ENCODE measurements at regions not wholly inside any gene's neighbourhood (a gene's known extent, or its start where the extent isn't known, plus 50 kb on each side); places are given as distances from the start of the nearest gene placed in this dataset.

- TF ChIP-seq CTCF (IDR thresholded peaks at IDR 0.05; ENCODE audit: low read depth, low read length), result no peak
- no peak for TF ChIP-seq POLR2A (IDR thresholded peaks at IDR 0.05; ENCODE audit: extremely low read depth, insufficient read length)
- no peak for TF ChIP-seq MAX (IDR thresholded peaks at IDR 0.05; ENCODE audit: low read depth, low read length)
Observed at GRCh38 chrX:121161501-121161933, 114.1 kb downstream of the GLUD2 start.

All from NB4 (cell line).